Renal cortex interstitium (tissue), 11 donors: ENCODE measurements at regions not wholly inside any gene's neighbourhood (a gene's known extent, or its start where the extent isn't known, plus 50 kb on each side); places are given as distances from the start of the nearest gene placed in this dataset.

ENCODE experiments used
- DNase-seq, 11 donors: peaks; one replicate each; pipeline ENCODE4 v3.0.0-alpha.2; 2013; ENCODE audit warnings: low read depth in 9 of 11, low spot score in 4 of 11; ENCODE audit errors: extremely low read depth in 1 of 11

- DNase-seq = no peak
Measured at GRCh38 chr6:91464201-91464600, 877.3 kb upstream of the MAP3K7 start.

GRCh38 chr6:91462241-91462640, 875.4 kb upstream of the MAP3K7 start:
- no peak for DNase-seq

GRCh38 chr6:91453224-91453878, 866.5 kb upstream of the MAP3K7 start:
- no peak for DNase-seq

GRCh38 chr6:91449539-91449938, 862.7 kb upstream of the MAP3K7 start:
- DNase-seq = no peak

GRCh38 chr6:91447530-91448254, 860.8 kb upstream of the MAP3K7 start:
- DNase-seq = no peak

- no peak for DNase-seq
Measured at GRCh38 chr6:91447081-91447480, 860.2 kb upstream of the MAP3K7 start.

GRCh38 chr6:91443405-91443804, 856.5 kb upstream of the MAP3K7 start:
- no peak for DNase-seq

- no peak for DNase-seq
Measured at GRCh38 chr6:91442342-91442741, 855.5 kb upstream of the MAP3K7 start.

- no peak for DNase-seq
Measured at GRCh38 chr6:91438570-91438969, 851.7 kb upstream of the MAP3K7 start.

GRCh38 chr6:91437315-91437729, 850.5 kb upstream of the MAP3K7 start:
- DNase-seq = no peak

GRCh38 chr6:91436448-91436847, 849.6 kb upstream of the MAP3K7 start:
- no peak for DNase-seq

- no peak for DNase-seq
Measured at GRCh38 chr6:91435630-91436029, 848.8 kb upstream of the MAP3K7 start.

GRCh38 chr6:91434576-91434975, 847.7 kb upstream of the MAP3K7 start:
- no peak for DNase-seq

- DNase-seq = no peak
Measured at GRCh38 chr6:91433660-91434534, 847.0 kb upstream of the MAP3K7 start.

- DNase-seq = no peak
Measured at GRCh38 chr6:91428953-91429560, 842.2 kb upstream of the MAP3K7 start.

GRCh38 chr6:91428296-91428695, 841.4 kb upstream of the MAP3K7 start:
- no peak for DNase-seq

GRCh38 chr6:91420243-91420642, 833.4 kb upstream of the MAP3K7 start:
- no peak for DNase-seq

- DNase-seq = no peak
Measured at GRCh38 chr6:91415031-91415605, 828.2 kb upstream of the MAP3K7 start.

GRCh38 chr6:91412532-91412931, 825.7 kb upstream of the MAP3K7 start:
- no peak for DNase-seq
